K562 (cell line): ENCODE measurements at regions not wholly inside any gene's neighbourhood (a gene's known extent, or its start where the extent isn't known, plus 50 kb on each side); places are given as distances from the start of the nearest gene placed in this dataset.

Experiments
- ATAC-seq: fragments of 200-7000 bp; cut with Tn5 transposase; 3 replicates; pipeline ENCODE4 v1.9.1; 2020; ENCODE audit warnings: moderate library complexity
- BruUV-seq: library from RNA; stranded (reverse); fragments of 400-500 nt; replicated peaks from 2 replicates; lab custom pipeline; 2021; lab: Mats Ljungman, UMichigan
- CTCF ChIA-PET: fragments of 300-600 bp; formaldehyde crosslinking; extraction: SDS; loops from one replicate; lab custom pipeline; 2021; ENCODE audit warnings: low intra/inter-chr PET ratio; lab: Yijun Ruan, JAX
- POLR2A ChIA-PET: fragments of 300-600, 350-650 bp; sonication (Branson Sonifier 250); formaldehyde crosslinking; extraction: SDS; loops from one replicate; lab custom pipeline; 2021; ENCODE audit warnings: antibody characterized with exemption, inconsistent platforms; lab: Yijun Ruan, JAX
- DNase-seq, 4 experiments: peaks; one replicate each; pipeline versions ENCODE4 v3.0.0 to v3.0.0-alpha.2; 2011 to 2018; ENCODE audit warnings: low spot score in 3 of 4, mixed read lengths in 3 of 4; ENCODE audit errors: extremely low read depth in 1 of 4
- FAIRE-seq: peaks from 2 replicates; lab custom pipeline; 2011; peaks lifted over from hg19 to GRCh38; lab: Jason Lieb, UNC
- H2AFZ ChIP-seq: 2 replicates; pipeline ENCODE4 v1.6.0; 2011; ENCODE audit warnings: low read depth, low read length, control low read depth, inconsistent platforms
- H3K27ac ChIP-seq: fragments of 200-600 bp; 3 replicates; pipeline ENCODE4 v1.8.0; 2011; ENCODE audit warnings: low read depth, mild to moderate bottlenecking, control low read depth, inconsistent platforms, low read length, moderate library complexity, mixed read lengths; ENCODE audit errors: extremely low read depth
- H3K27me3 ChIP-seq, 2 experiments: fragments of 300-600 bp in 1 of 2; 2 replicates in 1 of 2; 3 replicates in 1 of 2; pipeline versions ENCODE4 v1.6.0 to v1.8.0; 2011; ENCODE audit warnings: inconsistent platforms in 2 of 2, low read length in 2 of 2, mild to moderate bottlenecking in 1 of 2, mixed read lengths in 1 of 2, moderate library complexity in 1 of 2; ENCODE audit not compliant: control insufficient read depth in 2 of 2, insufficient read depth in 2 of 2
- H3K36me3 ChIP-seq: fragments of 300-600 bp; 3 replicates; pipeline ENCODE4 v1.8.0; 2011; ENCODE audit warnings: mild to moderate bottlenecking, low read length, inconsistent platforms; ENCODE audit not compliant: control insufficient read depth, insufficient read depth
- H3K4me1 ChIP-seq, 2 experiments: fragments of 200-600 bp in 1 of 2; replicated peaks in 1 of 2; 2 replicates in 1 of 2; 3 replicates in 1 of 2; pipeline versions ENCODE4 v1.5.1 to v1.8.0; 2011; ENCODE audit warnings: inconsistent platforms in 2 of 2, low read length in 2 of 2, mild to moderate bottlenecking in 1 of 2, mixed read lengths in 1 of 2, moderate library complexity in 1 of 2; ENCODE audit not compliant: control insufficient read depth in 2 of 2, insufficient read depth in 2 of 2
- H3K4me2 ChIP-seq: 2 replicates; pipeline ENCODE4 v1.6.1; 2011; ENCODE audit warnings: low read length, control low read depth, inconsistent platforms, mixed read lengths; ENCODE audit not compliant: insufficient read depth
- H3K4me3 ChIP-seq: fragments of 200-600 bp; sonication (generic), shearing (Covaris generic); 2 replicates; pipeline ENCODE4 v1.5.1; 2016; ENCODE audit warnings: control low read depth, inconsistent platforms
- H3K79me2 ChIP-seq: fragments of 200-600 bp; 3 replicates; pipeline ENCODE4 v1.8.0; 2011; ENCODE audit warnings: low read length, inconsistent platforms; ENCODE audit not compliant: control insufficient read depth, insufficient read depth
- H3K9ac ChIP-seq, 2 experiments: 2 replicates each; pipeline versions ENCODE4 v1.6.0 to v1.6.1; 2011; ENCODE audit warnings: low read depth in 2 of 2, low read length in 2 of 2, control low read depth in 1 of 2, inconsistent platforms in 1 of 2, mild to moderate bottlenecking in 1 of 2, mixed read lengths in 1 of 2; ENCODE audit not compliant: insufficient read depth in 1 of 2
- H3K9me1 ChIP-seq: one replicate; pipeline ENCODE4 v1.6.0; 2011; ENCODE audit warnings: inconsistent platforms, mild to moderate bottlenecking, low read length, moderate library complexity; ENCODE audit not compliant: control insufficient read depth, insufficient read depth
- H3K9me3 ChIP-seq: replicated peaks from 2 replicates; pipeline ENCODE4 v1.5.1; 2011; ENCODE audit warnings: low read depth, low read length, inconsistent platforms; ENCODE audit not compliant: control insufficient read depth, insufficient read depth
- H4K20me1 ChIP-seq: replicated peaks from 2 replicates; pipeline ENCODE4 v1.6.1; 2011; ENCODE audit warnings: low read length, inconsistent platforms, mixed read lengths; ENCODE audit not compliant: control insufficient read depth, insufficient read depth
- ATF7 ChIP-seq: fragments of 450-650 bp; IDR thresholded peaks from 2 replicates; pipeline ENCODE4 v1.7.1; 2014; ENCODE audit warnings: mild to moderate bottlenecking, moderate library complexity
- CTCF ChIP-seq, 3 experiments: IDR thresholded peaks in 2 of 3; conservative IDR thresholded peaks in 1 of 3; 2 replicates each; pipeline ENCODE4 v1.5.1; 2011 to 2012; ENCODE audit warnings: low read length in 3 of 3, mild to moderate bottlenecking in 3 of 3, control low read depth in 2 of 3, improper control_type of control experiment in 1 of 3, inconsistent platforms in 1 of 3, low read depth in 1 of 3, mixed read lengths in 1 of 3, moderate library complexity in 1 of 3; ENCODE audit not compliant: insufficient read depth in 2 of 3
- ELK3 ChIP-seq: fragments of 450-650 bp; formaldehyde crosslinking; IDR thresholded peaks from 2 replicates; pipeline ENCODE4 v1.4.0; 2020; ENCODE audit warnings: mild to moderate bottlenecking
- ESRRA ChIP-seq: fragments of 450-650 bp; IDR thresholded peaks from 2 replicates; pipeline ENCODE4 v1.6.1; 2014; ENCODE audit warnings: low read depth, mild to moderate bottlenecking, moderate library complexity, borderline replicate concordance
- HNRNPL ChIP-seq: fragments of 200-400 bp; formaldehyde crosslinking; IDR thresholded peaks from 2 replicates; pipeline ENCODE4 v1.6.1; 2017; ENCODE audit warnings: low read depth, mild to moderate bottlenecking, low read length
- JUNB ChIP-seq: fragments of 450-650 bp; formaldehyde crosslinking; conservative IDR thresholded peaks from 2 replicates; pipeline ENCODE4 v1.4.0; 2020; ENCODE audit warnings: mild to moderate bottlenecking
- MTA2 ChIP-seq: fragments of 450-650 bp; IDR thresholded peaks from 2 replicates; pipeline ENCODE4 v1.6.1; 2016; ENCODE audit warnings: low read depth
- NR2C2 ChIP-seq, 2 experiments: fragments of 200-800 bp in 1 of 2; sonication (Bioruptor generic) in 1 of 2; sonication (generic) in 1 of 2; formaldehyde crosslinking in 1 of 2; IDR thresholded peaks; 2 replicates each; pipeline versions ENCODE4 v1.6.1 to v1.8.0; 2016 to 2022; ENCODE audit warnings: mild to moderate bottlenecking in 1 of 2, missing compliant biosample characterization in 1 of 2, missing genetic modification characterization in 1 of 2, missing genetic modification reagents in 1 of 2
- PCBP1 ChIP-seq: fragments of 200-400 bp; formaldehyde crosslinking; IDR thresholded peaks from 2 replicates; pipeline ENCODE4 v1.6.1; 2018; ENCODE audit warnings: mild to moderate bottlenecking, low read depth, low read length; ENCODE audit not compliant: poor library complexity, severe bottlenecking
- PHF8 ChIP-seq: fragments of 200-600 bp; sonication (generic); IDR thresholded peaks from 2 replicates; pipeline ENCODE4 v1.6.1; 2012; ENCODE audit warnings: mixed run types, mild to moderate bottlenecking, inconsistent platforms, low read length, moderate library complexity, borderline replicate concordance
- SUPT5H ChIP-seq: fragments of 450-650 bp; IDR thresholded peaks from 2 replicates; pipeline ENCODE4 v1.6.1; 2016
- TAF1 ChIP-seq: IDR thresholded peaks from 2 replicates; pipeline ENCODE4 v1.6.1; 2011; ENCODE audit warnings: mild to moderate bottlenecking, low read length, moderate library complexity; ENCODE audit not compliant: insufficient read depth, control insufficient read depth, severe bottlenecking; ENCODE audit errors: extremely low read depth
- TAF7 ChIP-seq: fragments of 450-650 bp; IDR thresholded peaks from 2 replicates; pipeline ENCODE4 v1.6.1; 2016; ENCODE audit warnings: missing genetic modification characterization, missing compliant biosample characterization
- ZNF347 ChIP-seq: fragments of 450-650 bp; formaldehyde crosslinking; IDR thresholded peaks from 2 replicates; pipeline ENCODE4 v1.4.0; 2020; ENCODE audit warnings: low read depth, mild to moderate bottlenecking, moderate library complexity
- ZNF76 ChIP-seq: fragments of 250-450 bp; sonication (Bioruptor Pico); IDR thresholded peaks from 2 replicates; pipeline ENCODE4 v1.4.0; 2020; ENCODE audit warnings: mild to moderate bottlenecking, moderate library complexity, borderline replicate concordance
- WGBS: fragments of 100-300 bp; shearing (Covaris generic); methylation state at CpG from one replicate; pipeline ENCODE4 v1.1.6; 2016; ENCODE audit warnings: low coverage, mixed read lengths; ENCODE audit not compliant: insufficient coverage; ENCODE audit errors: missing lambda C conversion rate; 5-methylcytosine and 5-hydroxymethylcytosine counted together
- in situ Hi-C: fragments of 300-500 bp; cut with MboI; formaldehyde crosslinking; loops from 4 replicates; pipeline ENCODE4 v1.15.0; 2018; ENCODE audit warnings: inconsistent platforms, mixed read lengths
- intact Hi-C: fragments of 100-400 bp; cut with micrococcal nuclease; formaldehyde crosslinking; loops from 2 replicates; pipeline ENCODE4 v1.14.2; 2022
- TF ChIP-seq, protein P1 (sequence below): fragments of 450-650 bp; IDR thresholded peaks from 2 replicates; pipeline ENCODE4 v1.6.1; 2016; ENCODE audit warnings: borderline replicate concordance

- Histone ChIP-seq H4K20me1 (no peaks in the 10 kb centered on the region), H3K27ac (no peak overlapping the region), H3K9ac (no peak overlapping the region), H3K4me2 (no peak overlapping the region), H3K9me3 (no peaks in the 10 kb centered on the region), H3K36me3 (no peaks in the 10 kb centered on the region), H3K79me2 (no peaks in the 10 kb centered on the region), H3K4me3 (no peak overlapping the region), H2AFZ (no peak overlapping the region), H3K4me1 (no peaks in the 10 kb centered on the region), H3K27me3 (no peaks in the 10 kb centered on the region), H3K9me1 (no peaks in the 10 kb centered on the region)
- FAIRE-seq: no peak
- intact Hi-C loops: no loop called here
- in situ Hi-C loops: no loop called here
- ChIA-PET CTCF (no interaction called here), POLR2A (interaction anchor here (0.6 kb wide), 1 partner anchor 13 kb away, joined by 3 read pairs; no protein-coding TSS in a partner anchor)
- WGBS: 3% methylated on average over 7 of the region's 7 CpGs
- no peak for ATAC-seq
- DNase-seq: no peak
- BruUV-seq: no TSS peak
- no peak for TF ChIP-seq TAF1
- no peak for TF ChIP-seq ZNF347 (CRISPR knock-in tag)
- TF ChIP-seq NR2C2 (CRISPR knock-in tag; IDR thresholded peaks at IDR 0.05): no peak
- no peak for TF ChIP-seq NR2C2 (tag; IDR thresholded peaks at IDR 0.05)
- TF ChIP-seq, protein P1, sequence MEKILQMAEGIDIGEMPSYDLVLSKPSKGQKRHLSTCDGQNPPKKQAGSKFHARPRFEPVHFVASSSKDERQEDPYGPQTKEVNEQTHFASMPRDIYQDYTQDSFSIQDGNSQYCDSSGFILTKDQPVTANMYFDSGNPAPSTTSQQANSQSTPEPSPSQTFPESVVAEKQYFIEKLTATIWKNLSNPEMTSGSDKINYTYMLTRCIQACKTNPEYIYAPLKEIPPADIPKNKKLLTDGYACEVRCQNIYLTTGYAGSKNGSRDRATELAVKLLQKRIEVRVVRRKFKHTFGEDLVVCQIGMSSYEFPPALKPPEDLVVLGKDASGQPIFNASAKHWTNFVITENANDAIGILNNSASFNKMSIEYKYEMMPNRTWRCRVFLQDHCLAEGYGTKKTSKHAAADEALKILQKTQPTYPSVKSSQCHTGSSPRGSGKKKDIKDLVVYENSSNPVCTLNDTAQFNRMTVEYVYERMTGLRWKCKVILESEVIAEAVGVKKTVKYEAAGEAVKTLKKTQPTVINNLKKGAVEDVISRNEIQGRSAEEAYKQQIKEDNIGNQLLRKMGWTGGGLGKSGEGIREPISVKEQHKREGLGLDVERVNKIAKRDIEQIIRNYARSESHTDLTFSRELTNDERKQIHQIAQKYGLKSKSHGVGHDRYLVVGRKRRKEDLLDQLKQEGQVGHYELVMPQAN: no peak
- no peak for TF ChIP-seq ZNF76
- TF ChIP-seq ELK3: no peak
- no peak for TF ChIP-seq PHF8
- no peak for TF ChIP-seq MTA2
- no peak for TF ChIP-seq SUPT5H
- TF ChIP-seq PCBP1: no peak
- TF ChIP-seq ATF7: no peak
- TF ChIP-seq TAF7 (tag): no peak
- TF ChIP-seq CTCF (IDR thresholded peaks at IDR 0.05 in 2 of 3, conservative IDR thresholded peaks at IDR 0.05 in 1 of 3; ENCODE audit: insufficient read depth in 2 of 3, low read depth in 1 of 3, low read length in 3 of 3): no peak
- no peak for TF ChIP-seq ESRRA
- no peak for TF ChIP-seq JUNB
- TF ChIP-seq HNRNPL: no peak
Observed at GRCh38 chr14:87864356-87865270, 128.4 kb downstream of the GALC start.
